Esophagus muscularis mucosa (tissue), 3 donors: ENCODE measurements at regions not wholly inside any gene's neighbourhood (a gene's known extent, or its start where the extent isn't known, plus 50 kb on each side); places are given as distances from the start of the nearest gene placed in this dataset.

ENCODE experiments used
- CTCF ChIP-seq, 3 experiments: fragments of 200-600 bp in 2 of 3; fragments of 450-650 bp in 1 of 3; sonication (generic) in 2 of 3; IDR thresholded peaks; one replicate each; pipeline ENCODE4 v1.5.1; 2017 to 2019; ENCODE audit warnings: antibody characterized with exemption in 3 of 3, mild to moderate bottlenecking in 2 of 3, moderate library complexity in 1 of 3
- POLR2A ChIP-seq: fragments of 450-650 bp; IDR thresholded peaks from one replicate; pipeline ENCODE4 v1.6.1; 2017; ENCODE audit warnings: antibody characterized with exemption, moderate library complexity, mild to moderate bottlenecking, low read depth
- POLR2AphosphoS5 ChIP-seq, 2 donors: sonication (generic); formaldehyde crosslinking; IDR thresholded peaks; one replicate each; pipeline ENCODE4 v1.6.1; 2017; ENCODE audit warnings: antibody characterized with exemption in 2 of 2

GRCh38 chr15:31782951-31783350, 247.4 kb upstream of the CHRNA7 start:
- TF ChIP-seq POLR2AphosphoS5 (IDR thresholded peaks at IDR 0.05) (no peak), CTCF (IDR thresholded peaks at IDR 0.05) (no peak), POLR2A (no peak)
